ENCODE measurements at regions not wholly inside any gene's neighbourhood (a gene's known extent, or its start where the extent isn't known, plus 50 kb on each side); places are given as distances from the start of the nearest gene placed in this dataset.

DNA sequence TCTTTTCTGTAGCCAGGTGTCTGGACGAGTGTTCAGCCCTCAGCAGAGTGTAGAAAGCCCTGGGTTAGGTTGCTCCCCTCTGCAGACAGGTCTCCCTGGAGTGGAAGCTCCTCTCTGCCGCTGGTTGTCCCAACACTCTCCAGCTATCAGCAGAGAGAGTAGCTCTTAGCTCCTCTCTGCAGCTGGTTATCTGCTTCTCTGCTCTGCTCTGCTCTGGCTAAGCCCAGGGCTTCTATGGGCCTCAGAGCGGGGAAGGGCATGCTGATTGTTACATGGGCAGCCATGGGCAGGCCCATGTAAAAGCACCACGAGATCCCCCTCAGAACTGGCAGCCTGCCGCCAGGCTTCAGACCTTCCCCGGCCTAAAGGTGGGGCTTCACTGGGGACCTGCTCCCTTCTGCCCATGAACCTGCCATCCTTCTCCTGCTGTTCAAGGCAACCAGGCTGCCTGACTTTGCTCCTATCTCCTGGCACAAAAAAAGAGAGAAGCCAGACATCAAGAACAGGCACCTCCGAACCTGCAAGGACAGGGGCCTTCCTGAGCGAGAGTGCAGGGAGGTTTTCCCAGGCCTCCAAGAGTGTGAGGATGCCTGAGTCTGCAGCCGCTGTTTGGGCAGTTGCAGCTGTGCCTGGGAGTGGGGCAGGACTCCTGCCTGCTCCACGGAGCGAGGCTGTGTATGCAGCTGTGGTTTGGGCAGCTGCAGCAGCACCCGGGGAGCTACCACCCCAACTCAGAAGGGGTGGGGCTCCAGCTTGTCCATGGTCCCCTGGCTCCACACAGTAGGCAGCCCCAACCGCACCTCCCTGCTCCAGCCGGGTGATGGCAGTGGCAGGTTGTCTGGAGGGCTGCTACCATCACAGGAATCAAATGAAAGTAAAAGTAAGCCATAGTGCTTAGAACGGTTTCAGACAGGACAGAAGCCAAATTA lies 973.7 kb downstream of the LTN1 start:
- no peaks in the 10 kb centered on the region for H3K4me1 Mint-ChIP-seq
- no peaks in the 10 kb centered on the region for H3K36me3 Mint-ChIP-seq
- WGBS (ENCODE audit: insufficient coverage), result 97% methylated on average over 10 of the region's 15 CpGs
- no peak overlapping the region for H3K9ac ChIP-seq (ENCODE audit: insufficient read depth, low read length, poor library complexity, severe bottlenecking)
- DNase-seq, result no peak
- H3K9me3 ChIP-seq (replicated peaks in 1 of 2; ENCODE audit: control insufficient read depth in 1 of 2, insufficient read depth in 1 of 2, low read length in 2 of 2), result peaks cover 0 to 3% of the 10 kb centered on the region in 2 donors
- no peaks in the 10 kb centered on the region for H3K27me3 ChIP-seq (ENCODE audit: control insufficient read depth in 2 of 2, insufficient read depth in 2 of 2, low read length in 2 of 2)
- H3K79me2 ChIP-seq (ENCODE audit: insufficient read depth, low read length), result no peaks in the 10 kb centered on the region
- no peak for TF ChIP-seq CTCF (IDR thresholded peaks at IDR 0.05)
- H3K9me3 Mint-ChIP-seq, result peaks cover 0 to 14% (median 5%) of the 10 kb centered on the region in 7 donors
- H2AFZ ChIP-seq (ENCODE audit: insufficient read depth, low read depth, low read length, poor library complexity, severe bottlenecking), result no peak overlapping the region
- no peak overlapping the region for H3K4me3 Mint-ChIP-seq
- no peak overlapping the region for H3K27ac ChIP-seq (ENCODE audit: low read depth in 1 of 2, low read length in 2 of 2)
- no peaks in the 10 kb centered on the region for H3K4me1 ChIP-seq (ENCODE audit: control insufficient read depth in 1 of 2, insufficient read depth in 2 of 2, low read length in 2 of 2)
- H3K4me2 ChIP-seq (replicated peaks; ENCODE audit: extremely low read depth, low read length, poor library complexity, severe bottlenecking), result no peak overlapping the region
- no peaks in the 10 kb centered on the region for H4K20me1 ChIP-seq (ENCODE audit: insufficient read depth, low read length)
- H3K27me3 Mint-ChIP-seq (ENCODE audit: low read depth in 3 of 3), result no peaks in the 10 kb centered on the region
- intact Hi-C loops (cut with micrococcal nuclease), result no loop called here
- H3K36me3 ChIP-seq (replicated peaks in 1 of 2; ENCODE audit: control insufficient read depth in 1 of 2, insufficient read depth in 2 of 2, low read length in 2 of 2), result no peaks in the 10 kb centered on the region
- no peak overlapping the region for H3K4me3 ChIP-seq (replicated peaks in 1 of 3; ENCODE audit: low read depth in 2 of 3, low read length in 3 of 3)
- no peak overlapping the region for H3K27ac Mint-ChIP-seq

GRCh38 chr21:28018213-28018612 lies 974.5 kb downstream of the LTN1 start:
- Histone ChIP-seq H3K4me3 (replicated peaks in 1 of 3; ENCODE audit: low read depth in 2 of 3, low read length in 3 of 3) (no peak overlapping the region), H3K36me3 (replicated peaks in 1 of 2; ENCODE audit: control insufficient read depth in 1 of 2, insufficient read depth in 2 of 2, low read length in 2 of 2) (no peaks in the 10 kb centered on the region), H4K20me1 (ENCODE audit: insufficient read depth, low read length) (no peaks in the 10 kb centered on the region), H2AFZ (ENCODE audit: insufficient read depth, low read depth, low read length, poor library complexity, severe bottlenecking) (no peak overlapping the region), H3K79me2 (ENCODE audit: insufficient read depth, low read length) (no peaks in the 10 kb centered on the region), H3K9me3 (replicated peaks in 1 of 2; ENCODE audit: control insufficient read depth in 1 of 2, insufficient read depth in 1 of 2, low read length in 2 of 2) (peaks cover 0 to 3% of the 10 kb centered on the region in 2 donors), H3K4me2 (replicated peaks; ENCODE audit: extremely low read depth, low read length, poor library complexity, severe bottlenecking) (no peak overlapping the region), H3K9ac (ENCODE audit: insufficient read depth, low read length, poor library complexity, severe bottlenecking) (no peak overlapping the region), H3K27me3 (ENCODE audit: control insufficient read depth in 2 of 2, insufficient read depth in 2 of 2, low read length in 2 of 2) (no peaks in the 10 kb centered on the region), H3K4me1 (ENCODE audit: control insufficient read depth in 1 of 2, insufficient read depth in 2 of 2, low read length in 2 of 2) (no peaks in the 10 kb centered on the region), H3K27ac (ENCODE audit: low read depth in 1 of 2, low read length in 2 of 2) (no peak overlapping the region)
- no peak for DNase-seq
- no peak for TF ChIP-seq CTCF (IDR thresholded peaks at IDR 0.05)
- H3K4me1 Mint-ChIP-seq, result no peaks in the 10 kb centered on the region
- no peaks in the 10 kb centered on the region for H3K27me3 Mint-ChIP-seq (ENCODE audit: low read depth in 3 of 3)
- H3K27ac Mint-ChIP-seq, result no peak overlapping the region
- 92% methylated on average over 5 of the region's 9 CpGs for WGBS (ENCODE audit: insufficient coverage)
- no peaks in the 10 kb centered on the region for H3K36me3 Mint-ChIP-seq
- H3K4me3 Mint-ChIP-seq, result no peak overlapping the region
- intact Hi-C loops (cut with micrococcal nuclease), result no loop called here
- H3K9me3 Mint-ChIP-seq, result peaks cover 0 to 14% (median 5%) of the 10 kb centered on the region in 7 donors
